Trophoblast cell (in vitro differentiated cells and primary cell): ENCODE measurements at regions not wholly inside any gene's neighbourhood (a gene's known extent, or its start where the extent isn't known, plus 50 kb on each side); places are given as distances from the start of the nearest gene placed in this dataset.
A peak's percentile ranks its signal among the peaks of the same experiment; 100 is the strongest.

ENCODE experiments used
- DNase-seq, 2 donors: peaks; one replicate each; pipeline ENCODE4 v3.0.0-alpha.2; 2016
- H2AFZ ChIP-seq: 2 replicates; pipeline ENCODE4 v1.6.1; 2013; ENCODE audit warnings: low read length, moderate library complexity, mild to moderate bottlenecking; ENCODE audit not compliant: insufficient read depth, poor library complexity
- H2AK5ac ChIP-seq: 2 replicates; pipeline ENCODE4 v1.6.1; 2013; ENCODE audit warnings: mild to moderate bottlenecking, low read length
- H2BK120ac ChIP-seq: 2 replicates; pipeline ENCODE4 v1.6.1; 2013; ENCODE audit warnings: low read length, mild to moderate bottlenecking, moderate library complexity; ENCODE audit not compliant: insufficient read depth, poor library complexity
- H2BK12ac ChIP-seq: 2 replicates; pipeline ENCODE4 v1.6.1; 2013; ENCODE audit warnings: mild to moderate bottlenecking, low read length, moderate library complexity
- H2BK5ac ChIP-seq: 2 replicates; pipeline ENCODE4 v1.6.1; 2013; ENCODE audit warnings: low read length, low read depth, moderate library complexity, mild to moderate bottlenecking; ENCODE audit not compliant: poor library complexity
- H3K14ac ChIP-seq: 2 replicates; pipeline ENCODE4 v1.6.1; 2013; ENCODE audit warnings: mild to moderate bottlenecking, low read length
- H3K18ac ChIP-seq: 2 replicates; pipeline ENCODE4 v1.6.1; 2013; ENCODE audit warnings: mild to moderate bottlenecking, low read length
- H3K23ac ChIP-seq: 2 replicates; pipeline ENCODE4 v1.6.1; 2013; ENCODE audit warnings: low read length
- H3K27ac ChIP-seq: 2 replicates; pipeline ENCODE4 v1.5.1; 2013; ENCODE audit warnings: low read depth, mild to moderate bottlenecking, inconsistent platforms, low read length, moderate library complexity
- H3K27me3 ChIP-seq: 2 replicates; pipeline ENCODE4 v1.6.1; 2013; ENCODE audit warnings: inconsistent platforms, mild to moderate bottlenecking, low read length, moderate library complexity; ENCODE audit not compliant: insufficient read depth
- H3K36me3 ChIP-seq, 2 experiments: 1 replicate in 1 of 2; 2 replicates in 1 of 2; pipeline ENCODE4 v1.6.1; 2013; ENCODE audit warnings: low read length in 2 of 2, mild to moderate bottlenecking in 2 of 2, moderate library complexity in 1 of 2; ENCODE audit not compliant: insufficient read depth in 2 of 2, control insufficient read depth in 1 of 2
- H3K4ac ChIP-seq: 2 replicates; pipeline ENCODE4 v1.6.1; 2013; ENCODE audit warnings: low read depth, mild to moderate bottlenecking, low read length, moderate library complexity
- H3K4me1 ChIP-seq, 2 experiments: 1 replicate in 1 of 2; 2 replicates in 1 of 2; pipeline ENCODE4 v1.6.1; 2013; ENCODE audit warnings: low read length in 2 of 2, mild to moderate bottlenecking in 2 of 2, moderate library complexity in 1 of 2; ENCODE audit not compliant: insufficient read depth in 2 of 2, control insufficient read depth in 1 of 2
- H3K4me2 ChIP-seq: 2 replicates; pipeline ENCODE4 v1.6.1; 2013; ENCODE audit warnings: inconsistent platforms, mild to moderate bottlenecking, low read length, moderate library complexity
- H3K4me3 ChIP-seq: 2 replicates; pipeline ENCODE4 v1.5.1; 2013; ENCODE audit warnings: mild to moderate bottlenecking, low read depth, low read length, inconsistent platforms
- H3K79me1 ChIP-seq: one replicate; pipeline ENCODE4 v1.6.1; 2013; ENCODE audit warnings: low read length
- H3K79me2 ChIP-seq: 2 replicates; pipeline ENCODE4 v1.6.1; 2013; ENCODE audit warnings: low read length, mild to moderate bottlenecking; ENCODE audit not compliant: control insufficient read depth, insufficient read depth, poor library complexity
- H3K9ac ChIP-seq: 2 replicates; pipeline ENCODE4 v1.6.1; 2013; ENCODE audit warnings: mild to moderate bottlenecking, low read length
- H3K9me3 ChIP-seq: 2 replicates; pipeline ENCODE4 v1.6.1; 2013; ENCODE audit warnings: low read depth, mild to moderate bottlenecking, control low read depth, inconsistent platforms, low read length; ENCODE audit not compliant: insufficient read depth
- H4K12ac ChIP-seq: 2 replicates; pipeline ENCODE4 v1.6.1; 2013; ENCODE audit warnings: low read depth, mild to moderate bottlenecking, low read length, moderate library complexity
- H4K8ac ChIP-seq: 2 replicates; pipeline ENCODE4 v1.6.1; 2013; ENCODE audit warnings: low read depth, mild to moderate bottlenecking, low read length, moderate library complexity
- H4K91ac ChIP-seq: one replicate; pipeline ENCODE4 v1.6.1; 2013; ENCODE audit warnings: low read depth, mild to moderate bottlenecking, low read length, moderate library complexity
- WGBS: extraction: QIAGEN DNeasy Blood & Tissue Kit; methylation state at CpG from one replicate; pipeline ENCODE4 v1.1.7; 2013; ENCODE audit warnings: missing lambda C conversion rate; ENCODE audit not compliant: insufficient read length, insufficient coverage; ENCODE audit errors: extremely low coverage; 5-methylcytosine and 5-hydroxymethylcytosine counted together

- Histone ChIP-seq H2BK12ac (no peak overlapping the region), H3K79me2 (no peaks in the 10 kb centered on the region), H3K4me1 (no peaks in the 10 kb centered on the region), H2AFZ (no peak overlapping the region), H3K9ac (no peak overlapping the region), H3K4me2 (no peak overlapping the region), H3K9me3 (no peaks in the 10 kb centered on the region), H4K8ac (no peak overlapping the region), H3K36me3 (no peaks in the 10 kb centered on the region), H3K27me3 (no peaks in the 10 kb centered on the region), H2AK5ac (no peak overlapping the region), H3K4me3 (no peak overlapping the region), H3K18ac (no peak overlapping the region), H4K91ac (no peak overlapping the region), H3K79me1 (no peaks in the 10 kb centered on the region), H3K14ac (no peak overlapping the region), H3K4ac (no peak overlapping the region), H2BK120ac (no peak overlapping the region), H2BK5ac (no peak overlapping the region), H4K12ac (no peak overlapping the region), H3K23ac (no peak overlapping the region), H3K27ac (no peak overlapping the region)
- WGBS, result no CpG with 5 or more reads among the region's 7 CpGs
- DNase-seq, result peak in 1 of 2 donors; percentile 11
These were observed 250.6 kb downstream of the PRDM2 start for GRCh38 chr1:13950637-13951036.

- no peak overlapping the region for H4K12ac ChIP-seq
- no peak overlapping the region for H4K8ac ChIP-seq
- WGBS, result no CpG with 5 or more reads among the region's 4 CpGs
These were observed 252.1 kb downstream of the PRDM2 start for GRCh38 chr1:13951793-13952751.

DNA sequence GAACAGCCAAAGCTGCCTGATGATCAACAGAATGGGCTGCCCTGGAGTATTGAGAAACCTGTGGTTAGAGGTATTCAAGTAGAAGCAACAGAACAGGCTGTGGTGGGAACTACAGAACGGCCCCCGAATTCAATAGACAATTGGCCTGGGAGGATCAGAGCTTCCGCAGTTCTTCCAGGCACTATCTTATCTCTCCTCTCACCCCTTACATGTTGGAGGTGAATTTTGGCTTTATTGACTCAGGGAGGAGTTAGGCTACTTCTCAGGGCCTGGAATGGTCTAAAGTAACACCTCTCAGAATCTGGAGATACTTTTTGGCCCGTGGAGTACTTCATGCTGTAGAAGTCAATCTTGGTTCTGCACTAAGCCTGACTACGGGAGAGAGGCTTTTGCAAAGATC is 253.0 kb downstream of the PRDM2 start:
- no peak overlapping the region for H3K23ac ChIP-seq
- no peak overlapping the region for H2BK120ac ChIP-seq
- H3K14ac ChIP-seq, result no peak overlapping the region
- no peaks in the 10 kb centered on the region for H3K27me3 ChIP-seq
- no peaks in the 10 kb centered on the region for H3K4me1 ChIP-seq
- no peak overlapping the region for H4K8ac ChIP-seq
- H3K9me3 ChIP-seq, result peaks cover 2% of the 10 kb centered on the region
- H2AFZ ChIP-seq, result no peak overlapping the region
- no peaks in the 10 kb centered on the region for H3K36me3 ChIP-seq
- H4K12ac ChIP-seq, result no peak overlapping the region
- no peak overlapping the region for H3K4me2 ChIP-seq
- no peaks in the 10 kb centered on the region for H3K79me2 ChIP-seq
- H3K18ac ChIP-seq, result no peak overlapping the region
- no peak overlapping the region for H3K4me3 ChIP-seq
- no peak overlapping the region for H3K9ac ChIP-seq
- no peaks in the 10 kb centered on the region for H3K79me1 ChIP-seq
- H3K27ac ChIP-seq, result no peak overlapping the region
- no peak overlapping the region for H3K4ac ChIP-seq
- H4K91ac ChIP-seq, result no peak overlapping the region
- no peak overlapping the region for H2AK5ac ChIP-seq
- H2BK12ac ChIP-seq, result no peak overlapping the region
- DNase-seq, result no peak
- WGBS, result no CpG with 5 or more reads among the region's 5 CpGs
- no peak overlapping the region for H2BK5ac ChIP-seq

More at GRCh38 chr1:13951793-13952751, 252.1 kb downstream of the PRDM2 start:
- Histone ChIP-seq H4K91ac (no peak overlapping the region), H3K4me3 (no peak overlapping the region), H3K9ac (no peak overlapping the region), H3K18ac (no peak overlapping the region), H3K14ac (no peak overlapping the region), H3K36me3 (no peaks in the 10 kb centered on the region), H3K27ac (no peak overlapping the region), H3K4me1 (no peaks in the 10 kb centered on the region), H3K23ac (no peak overlapping the region), H2BK12ac (no peak overlapping the region), H2BK120ac (no peak overlapping the region), H3K4me2 (no peak overlapping the region), H2AFZ (no peak overlapping the region), H2AK5ac (no peak overlapping the region), H3K79me2 (no peaks in the 10 kb centered on the region), H2BK5ac (no peak overlapping the region), H3K27me3 (no peaks in the 10 kb centered on the region), H3K79me1 (no peaks in the 10 kb centered on the region), H3K4ac (no peak overlapping the region), H3K9me3 (peaks cover 2% of the 10 kb centered on the region)
- no peak for DNase-seq

- WGBS, result 100% methylated on average over 1 of the region's 4 CpGs
These were observed 256.4 kb downstream of the PRDM2 start for GRCh38 chr1:13956393-13956792.

More at GRCh38 chr1:13956393-13956792, 256.4 kb downstream of the PRDM2 start:
- Histone ChIP-seq H4K12ac (no peak overlapping the region), H2BK120ac (no peak overlapping the region), H4K8ac (no peak overlapping the region), H3K23ac (no peak overlapping the region), H3K79me2 (no peaks in the 10 kb centered on the region), H4K91ac (no peak overlapping the region), H3K9ac (no peak overlapping the region), H3K9me3 (peaks cover 2% of the 10 kb centered on the region), H2AK5ac (no peak overlapping the region), H3K18ac (no peak overlapping the region), H2BK12ac (no peak overlapping the region), H2BK5ac (no peak overlapping the region), H3K4me2 (no peak overlapping the region), H3K4me3 (no peak overlapping the region), H3K27me3 (no peaks in the 10 kb centered on the region), H3K27ac (no peak overlapping the region), H3K14ac (no peak overlapping the region), H3K4me1 (no peaks in the 10 kb centered on the region), H2AFZ (no peak overlapping the region), H3K36me3 (no peaks in the 10 kb centered on the region), H3K4ac (no peak overlapping the region), H3K79me1 (no peaks in the 10 kb centered on the region)
- DNase-seq, result no peak
